ENCODE measurements at regions not wholly inside any gene's neighbourhood (a gene's known extent, or its start where the extent isn't known, plus 50 kb on each side); places are given as distances from the start of the nearest gene placed in this dataset.

- TF ChIP-seq CTCF (IDR thresholded peaks at IDR 0.05) = no peak
- no peak for TF ChIP-seq POLR2AphosphoS5 (IDR thresholded peaks at IDR 0.05)
Measured at GRCh38 chr6:132995009-132995408, 180.6 kb downstream of the RPS12 start.

Data from prostate gland (tissue), 2 donors.